ENCODE measurements at regions not wholly inside any gene's neighbourhood (a gene's known extent, or its start where the extent isn't known, plus 50 kb on each side); places are given as distances from the start of the nearest gene placed in this dataset.

DNA sequence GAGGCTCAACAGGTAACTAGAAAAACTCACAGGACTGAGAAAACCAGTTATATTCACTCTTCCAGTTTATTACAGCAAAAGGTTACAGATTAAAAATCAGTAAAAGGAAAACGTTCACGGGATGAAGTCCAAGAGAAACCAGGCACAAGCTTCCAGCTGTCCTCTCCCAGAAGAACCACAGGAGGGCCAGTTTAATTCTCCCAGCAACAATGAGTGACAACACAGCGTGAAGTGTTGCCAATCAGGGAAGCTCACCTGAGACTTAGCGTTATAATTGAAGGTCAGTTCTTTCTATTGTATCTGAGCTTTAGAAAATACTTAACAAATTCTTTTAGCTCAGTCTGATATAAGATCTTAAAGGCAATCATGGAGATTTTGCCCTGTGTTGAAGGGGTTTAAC, 65.2 kb upstream of the TNR start:
- no peaks in the 10 kb centered on the region for H3K36me3 ChIP-seq (ENCODE audit: control insufficient read depth in 1 of 2, insufficient read depth in 2 of 2, low read length in 2 of 2)
- ATAC-seq (no peak), DNase-seq (ENCODE audit: low read depth, low spot score) (no peak)
- H3K9me2 ChIP-seq (ENCODE audit: insufficient read depth): no peaks in the 10 kb centered on the region
- no peaks in the 10 kb centered on the region for H3K4me1 ChIP-seq (ENCODE audit: control insufficient read depth in 1 of 2, insufficient read depth in 2 of 2, low read length in 2 of 2)
- ChIA-PET RAD21 (ENCODE audit: low non-redundant PET in 1 of 2, low total read pairs in 2 of 2, uncharacterized antibody in 2 of 2, unreplicated experiment in 2 of 2) (no interaction called here), CTCF (no interaction called here), POLR2A (no interaction called here)
- TF ChIP-seq CEBPB (IDR thresholded peaks at IDR 0.05; ENCODE audit: low read depth) (no peak), ELF1 (IDR thresholded peaks at IDR 0.05; ENCODE audit: borderline replicate concordance, low read depth) (no peak), CBX3 (IDR thresholded peaks at IDR 0.05; ENCODE audit: low read depth) (no peak), RAD21 (IDR thresholded peaks at IDR 0.05; ENCODE audit: low read depth) (no peak), ZFX (IDR thresholded peaks at IDR 0.05) (no peak), YY1 (IDR thresholded peaks at IDR 0.05; ENCODE audit: extremely low read depth, insufficient replicate concordance, low read depth, low read length) (no peak), POLR2A (IDR thresholded peaks at IDR 0.05; ENCODE audit: borderline replicate concordance, extremely low read depth, insufficient read depth, insufficient read length) (no peak), EZH2 (IDR thresholded peaks at IDR 0.05) (no peak), SIN3A (IDR thresholded peaks at IDR 0.05; ENCODE audit: low read depth) (no peak)
- TF ChIP-seq, protein P1, sequence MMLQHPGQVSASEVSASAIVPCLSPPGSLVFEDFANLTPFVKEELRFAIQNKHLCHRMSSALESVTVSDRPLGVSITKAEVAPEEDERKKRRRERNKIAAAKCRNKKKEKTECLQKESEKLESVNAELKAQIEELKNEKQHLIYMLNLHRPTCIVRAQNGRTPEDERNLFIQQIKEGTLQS (IDR thresholded peaks at IDR 0.05): no peak
- TF ChIP-seq, protein P2, sequence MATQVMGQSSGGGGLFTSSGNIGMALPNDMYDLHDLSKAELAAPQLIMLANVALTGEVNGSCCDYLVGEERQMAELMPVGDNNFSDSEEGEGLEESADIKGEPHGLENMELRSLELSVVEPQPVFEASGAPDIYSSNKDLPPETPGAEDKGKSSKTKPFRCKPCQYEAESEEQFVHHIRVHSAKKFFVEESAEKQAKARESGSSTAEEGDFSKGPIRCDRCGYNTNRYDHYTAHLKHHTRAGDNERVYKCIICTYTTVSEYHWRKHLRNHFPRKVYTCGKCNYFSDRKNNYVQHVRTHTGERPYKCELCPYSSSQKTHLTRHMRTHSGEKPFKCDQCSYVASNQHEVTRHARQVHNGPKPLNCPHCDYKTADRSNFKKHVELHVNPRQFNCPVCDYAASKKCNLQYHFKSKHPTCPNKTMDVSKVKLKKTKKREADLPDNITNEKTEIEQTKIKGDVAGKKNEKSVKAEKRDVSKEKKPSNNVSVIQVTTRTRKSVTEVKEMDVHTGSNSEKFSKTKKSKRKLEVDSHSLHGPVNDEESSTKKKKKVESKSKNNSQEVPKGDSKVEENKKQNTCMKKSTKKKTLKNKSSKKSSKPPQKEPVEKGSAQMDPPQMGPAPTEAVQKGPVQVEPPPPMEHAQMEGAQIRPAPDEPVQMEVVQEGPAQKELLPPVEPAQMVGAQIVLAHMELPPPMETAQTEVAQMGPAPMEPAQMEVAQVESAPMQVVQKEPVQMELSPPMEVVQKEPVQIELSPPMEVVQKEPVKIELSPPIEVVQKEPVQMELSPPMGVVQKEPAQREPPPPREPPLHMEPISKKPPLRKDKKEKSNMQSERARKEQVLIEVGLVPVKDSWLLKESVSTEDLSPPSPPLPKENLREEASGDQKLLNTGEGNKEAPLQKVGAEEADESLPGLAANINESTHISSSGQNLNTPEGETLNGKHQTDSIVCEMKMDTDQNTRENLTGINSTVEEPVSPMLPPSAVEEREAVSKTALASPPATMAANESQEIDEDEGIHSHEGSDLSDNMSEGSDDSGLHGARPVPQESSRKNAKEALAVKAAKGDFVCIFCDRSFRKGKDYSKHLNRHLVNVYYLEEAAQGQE (IDR thresholded peaks at IDR 0.05; ENCODE audit: low read depth): no peak
- TF ChIP-seq, protein P3, sequence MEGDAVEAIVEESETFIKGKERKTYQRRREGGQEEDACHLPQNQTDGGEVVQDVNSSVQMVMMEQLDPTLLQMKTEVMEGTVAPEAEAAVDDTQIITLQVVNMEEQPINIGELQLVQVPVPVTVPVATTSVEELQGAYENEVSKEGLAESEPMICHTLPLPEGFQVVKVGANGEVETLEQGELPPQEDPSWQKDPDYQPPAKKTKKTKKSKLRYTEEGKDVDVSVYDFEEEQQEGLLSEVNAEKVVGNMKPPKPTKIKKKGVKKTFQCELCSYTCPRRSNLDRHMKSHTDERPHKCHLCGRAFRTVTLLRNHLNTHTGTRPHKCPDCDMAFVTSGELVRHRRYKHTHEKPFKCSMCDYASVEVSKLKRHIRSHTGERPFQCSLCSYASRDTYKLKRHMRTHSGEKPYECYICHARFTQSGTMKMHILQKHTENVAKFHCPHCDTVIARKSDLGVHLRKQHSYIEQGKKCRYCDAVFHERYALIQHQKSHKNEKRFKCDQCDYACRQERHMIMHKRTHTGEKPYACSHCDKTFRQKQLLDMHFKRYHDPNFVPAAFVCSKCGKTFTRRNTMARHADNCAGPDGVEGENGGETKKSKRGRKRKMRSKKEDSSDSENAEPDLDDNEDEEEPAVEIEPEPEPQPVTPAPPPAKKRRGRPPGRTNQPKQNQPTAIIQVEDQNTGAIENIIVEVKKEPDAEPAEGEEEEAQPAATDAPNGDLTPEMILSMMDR (IDR thresholded peaks at IDR 0.05 in 2 of 3, conservative IDR thresholded peaks at IDR 0.05 in 1 of 3; ENCODE audit: borderline replicate concordance in 1 of 3, insufficient read depth in 1 of 3, low read depth in 2 of 3, low read length in 2 of 3): no peak
- TF ChIP-seq, protein P4, sequence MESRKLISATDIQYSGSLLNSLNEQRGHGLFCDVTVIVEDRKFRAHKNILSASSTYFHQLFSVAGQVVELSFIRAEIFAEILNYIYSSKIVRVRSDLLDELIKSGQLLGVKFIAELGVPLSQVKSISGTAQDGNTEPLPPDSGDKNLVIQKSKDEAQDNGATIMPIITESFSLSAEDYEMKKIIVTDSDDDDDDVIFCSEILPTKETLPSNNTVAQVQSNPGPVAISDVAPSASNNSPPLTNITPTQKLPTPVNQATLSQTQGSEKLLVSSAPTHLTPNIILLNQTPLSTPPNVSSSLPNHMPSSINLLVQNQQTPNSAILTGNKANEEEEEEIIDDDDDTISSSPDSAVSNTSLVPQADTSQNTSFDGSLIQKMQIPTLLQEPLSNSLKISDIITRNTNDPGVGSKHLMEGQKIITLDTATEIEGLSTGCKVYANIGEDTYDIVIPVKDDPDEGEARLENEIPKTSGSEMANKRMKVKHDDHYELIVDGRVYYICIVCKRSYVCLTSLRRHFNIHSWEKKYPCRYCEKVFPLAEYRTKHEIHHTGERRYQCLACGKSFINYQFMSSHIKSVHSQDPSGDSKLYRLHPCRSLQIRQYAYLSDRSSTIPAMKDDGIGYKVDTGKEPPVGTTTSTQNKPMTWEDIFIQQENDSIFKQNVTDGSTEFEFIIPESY (IDR thresholded peaks at IDR 0.05; ENCODE audit: extremely low read depth, insufficient replicate concordance, low read length): no peak
- no peaks in the 10 kb centered on the region for H3K79me2 ChIP-seq (ENCODE audit: insufficient read depth, low read length)
- no peak overlapping the region for H2AFZ ChIP-seq (ENCODE audit: low read depth, low read length, poor library complexity, severe bottlenecking)
- H3K9ac ChIP-seq (ENCODE audit: low read length): no peak overlapping the region
- no peak overlapping the region for H3K4me3 ChIP-seq (replicated peaks in 1 of 2; ENCODE audit: low read depth in 1 of 2, low read length in 2 of 2)
- no peak overlapping the region for H3K27ac ChIP-seq (ENCODE audit: low read depth, low read length)
- H3K27me3 ChIP-seq (ENCODE audit: insufficient read depth, low read length): peaks cover 16% of the 10 kb centered on the region
- H4K20me1 ChIP-seq (ENCODE audit: insufficient read depth): no peaks in the 10 kb centered on the region
- intact Hi-C loops (cut with micrococcal nuclease): no loop called here
- H3K4me2 ChIP-seq (ENCODE audit: low read length): no peak overlapping the region
- H3K9me3 ChIP-seq (ENCODE audit: control insufficient read depth in 1 of 2, insufficient read depth in 1 of 2, low read depth in 1 of 2, low read length in 2 of 2): no peaks in the 10 kb centered on the region
- no TSS peak for BruUV-seq (replicated peaks)
